NCI-H345 treated with DMSO at 0.1 percent for 48 hours (cell line): ENCODE measurements at regions not wholly inside any gene's neighbourhood (a gene's known extent, or its start where the extent isn't known, plus 50 kb on each side); places are given as distances from the start of the nearest gene placed in this dataset.

Experiments
- DNase-seq: peaks from one replicate; lab custom pipeline; 2025; ENCODE audit not compliant: unreplicated experiment; lab: John Stamatoyannopoulos, UW

- DNase-seq, result no peak
Measured at GRCh38 chr9:2346277-2346913, 275.2 kb upstream of the VLDLR start.

- no peak for DNase-seq
Measured at GRCh38 chr9:2351324-2351723, 270.3 kb upstream of the VLDLR start.

GRCh38 chr9:2354216-2354615, 267.4 kb upstream of the VLDLR start:
- no peak for DNase-seq

GRCh38 chr9:2354856-2355696, 266.5 kb upstream of the VLDLR start:
- no peak for DNase-seq

GRCh38 chr9:2355697-2355983, 265.9 kb upstream of the VLDLR start:
- DNase-seq, result no peak

GRCh38 chr9:2356041-2356790, 265.4 kb upstream of the VLDLR start:
- DNase-seq, result no peak

- DNase-seq, result peak; percentile 82
Measured at GRCh38 chr9:2359891-2360471, 261.6 kb upstream of the VLDLR start.

GRCh38 chr9:2362150-2362549, 259.4 kb upstream of the VLDLR start:
- no peak for DNase-seq

- no peak for DNase-seq
Measured at GRCh38 chr9:2363138-2363745, 258.3 kb upstream of the VLDLR start.

- no peak for DNase-seq
Measured at GRCh38 chr9:2363781-2364180, 257.8 kb upstream of the VLDLR start.

GRCh38 chr9:2367970-2368369, 253.6 kb upstream of the VLDLR start:
- DNase-seq, result no peak

GRCh38 chr9:2373648-2374047, 247.9 kb upstream of the VLDLR start:
- DNase-seq, result no peak

- DNase-seq, result no peak
Measured at GRCh38 chr9:2375114-2375513, 246.5 kb upstream of the VLDLR start.

GRCh38 chr9:2377117-2377516, 244.5 kb upstream of the VLDLR start:
- no peak for DNase-seq

GRCh38 chr9:2377834-2378233, 243.8 kb upstream of the VLDLR start:
- DNase-seq, result no peak

- no peak for DNase-seq
Measured at GRCh38 chr9:2378266-2378665, 243.3 kb upstream of the VLDLR start.

GRCh38 chr9:2378816-2379215, 242.8 kb upstream of the VLDLR start:
- DNase-seq, result no peak

- no peak for DNase-seq
Measured at GRCh38 chr9:2384741-2385140, 236.8 kb upstream of the VLDLR start.

GRCh38 chr9:2385746-2386145, 235.8 kb upstream of the VLDLR start:
- DNase-seq, result no peak

- no peak for DNase-seq
Measured at GRCh38 chr9:2386566-2386965, 235.0 kb upstream of the VLDLR start.

- DNase-seq, result no peak
Measured at GRCh38 chr9:2387166-2387565, 234.4 kb upstream of the VLDLR start.
